H9 (cell line): ENCODE measurements at regions not wholly inside any gene's neighbourhood (a gene's known extent, or its start where the extent isn't known, plus 50 kb on each side); places are given as distances from the start of the nearest gene placed in this dataset.
A peak's percentile ranks its signal among the peaks of the same experiment; 100 is the strongest.

ENCODE experiments used
- DNase-seq: peaks from one replicate; pipeline ENCODE4 v3.0.0-alpha.2; 2017
- H2AFZ ChIP-seq: one replicate; pipeline ENCODE4 v1.6.1; 2013; ENCODE audit warnings: mild to moderate bottlenecking, low read length, control low read depth, moderate library complexity
- H2AK5ac ChIP-seq: 2 replicates; pipeline ENCODE4 v1.6.1; 2013; ENCODE audit warnings: low read length, control low read depth, mixed read lengths; ENCODE audit not compliant: insufficient read length
- H2BK120ac ChIP-seq: one replicate; pipeline ENCODE4 v1.6.1; 2013; ENCODE audit warnings: low read depth, mild to moderate bottlenecking, low read length, control low read depth, inconsistent platforms; ENCODE audit not compliant: poor library complexity, severe bottlenecking
- H2BK12ac ChIP-seq: 2 replicates; pipeline ENCODE4 v1.6.1; 2013; ENCODE audit warnings: low read length, control low read depth, mixed read lengths, low read depth; ENCODE audit not compliant: insufficient read length
- H2BK15ac ChIP-seq: 2 replicates; pipeline ENCODE4 v1.6.1; 2013; ENCODE audit warnings: low read depth, low read length, control low read depth
- H2BK20ac ChIP-seq: one replicate; pipeline ENCODE4 v1.6.1; 2013; ENCODE audit warnings: low read depth, mild to moderate bottlenecking, low read length, control low read depth, inconsistent platforms; ENCODE audit not compliant: poor library complexity, severe bottlenecking
- H2BK5ac ChIP-seq: 2 replicates; pipeline ENCODE4 v1.6.1; 2013; ENCODE audit warnings: low read length, control low read depth, mixed read lengths; ENCODE audit not compliant: insufficient read length
- H3K14ac ChIP-seq: 2 replicates; pipeline ENCODE4 v1.6.1; 2013; ENCODE audit warnings: low read length, control low read depth; ENCODE audit not compliant: insufficient read depth
- H3K18ac ChIP-seq: 2 replicates; pipeline ENCODE4 v1.6.1; 2013; ENCODE audit warnings: low read depth, mild to moderate bottlenecking, mixed read lengths, low read length, control low read depth; ENCODE audit not compliant: insufficient read length
- H3K23ac ChIP-seq: 2 replicates; pipeline ENCODE4 v1.6.1; 2013; ENCODE audit warnings: low read length, control low read depth, mixed read lengths, low read depth; ENCODE audit not compliant: insufficient read length
- H3K23me2 ChIP-seq: 2 replicates; pipeline ENCODE4 v1.6.1; 2013; ENCODE audit warnings: low read depth, mild to moderate bottlenecking, mixed read lengths, low read length, control low read depth; ENCODE audit not compliant: insufficient read length, poor library complexity, severe bottlenecking
- H3K27ac ChIP-seq: 2 replicates; pipeline ENCODE4 v1.5.1; 2013; ENCODE audit warnings: low read length, control low read depth, mixed read lengths, low read depth; ENCODE audit not compliant: insufficient read length
- H3K27me3 ChIP-seq: 2 replicates; pipeline ENCODE4 v1.6.1; 2013; ENCODE audit warnings: low read length, control low read depth, inconsistent platforms; ENCODE audit not compliant: insufficient read depth
- H3K4ac ChIP-seq: 2 replicates; pipeline ENCODE4 v1.6.1; 2013; ENCODE audit warnings: low read depth, mild to moderate bottlenecking, control low read depth, inconsistent platforms, low read length, moderate library complexity
- H3K4me1 ChIP-seq: 2 replicates; pipeline ENCODE4 v1.6.1; 2013; ENCODE audit warnings: low read length, control low read depth, inconsistent platforms; ENCODE audit not compliant: insufficient read depth
- H3K4me2 ChIP-seq: 2 replicates; pipeline ENCODE4 v1.6.1; 2013; ENCODE audit warnings: low read length, control low read depth, mixed read lengths; ENCODE audit not compliant: insufficient read length, insufficient read depth
- H3K56ac ChIP-seq: 2 replicates; pipeline ENCODE4 v1.6.1; 2013; ENCODE audit warnings: low read depth, mild to moderate bottlenecking, mixed read lengths, low read length, control low read depth; ENCODE audit not compliant: insufficient read length
- H3K79me1 ChIP-seq: 2 replicates; pipeline ENCODE4 v1.6.1; 2013; ENCODE audit warnings: low read depth, mild to moderate bottlenecking, moderate library complexity, low read length, control low read depth, inconsistent platforms; ENCODE audit not compliant: insufficient read depth, poor library complexity, severe bottlenecking
- H3K79me2 ChIP-seq: 2 replicates; pipeline ENCODE4 v1.6.1; 2013; ENCODE audit warnings: low read length, control low read depth, inconsistent platforms; ENCODE audit not compliant: insufficient read depth
- H3K9ac ChIP-seq: 2 replicates; pipeline ENCODE4 v1.6.1; 2013; ENCODE audit warnings: low read length, control low read depth, mixed read lengths; ENCODE audit not compliant: insufficient read length; ENCODE audit errors: extremely low read depth
- H3K9me3 ChIP-seq: one replicate; pipeline ENCODE4 v1.6.1; 2013; ENCODE audit warnings: low read depth, low read length, inconsistent platforms; ENCODE audit not compliant: control insufficient read depth
- H3T11ph ChIP-seq: one replicate; pipeline ENCODE4 v1.6.1; 2013; ENCODE audit warnings: mild to moderate bottlenecking, low read length, control low read depth, inconsistent platforms
- H4K20me1 ChIP-seq: one replicate; pipeline ENCODE4 v1.6.1; 2013; ENCODE audit not compliant: control insufficient read depth, insufficient read length, insufficient read depth
- H4K5ac ChIP-seq: 2 replicates; pipeline ENCODE4 v1.6.1; 2013; ENCODE audit warnings: low read depth, mild to moderate bottlenecking, mixed read lengths, low read length, control low read depth; ENCODE audit not compliant: insufficient read length
- H4K8ac ChIP-seq: replicated peaks from 2 replicates; pipeline ENCODE4 v1.6.1; 2013; ENCODE audit warnings: low read length, control low read depth, mixed read lengths, low read depth; ENCODE audit not compliant: insufficient read length
- H4K91ac ChIP-seq: 2 replicates; pipeline ENCODE4 v1.6.1; 2013; ENCODE audit warnings: low read depth, mild to moderate bottlenecking, moderate library complexity, mixed read lengths, low read length, control low read depth; ENCODE audit not compliant: insufficient read length
- H3K27ac Mint-ChIP-seq, 3 experiments: 2 replicates in 2 of 3; 3 replicates in 1 of 3; pipeline ENCODE4 v1.8.0; 2020 to 2021; ENCODE audit warnings: mixed read lengths in 3 of 3, mild to moderate bottlenecking in 1 of 3, moderate library complexity in 1 of 3
- H3K27me3 Mint-ChIP-seq: 2 replicates; pipeline ENCODE4 v1.8.0; 2021; ENCODE audit warnings: low read depth, mild to moderate bottlenecking, moderate library complexity, mixed read lengths
- H3K36me3 Mint-ChIP-seq, 3 experiments: 2 replicates in 2 of 3; 3 replicates in 1 of 3; pipeline ENCODE4 v1.8.0; 2020 to 2021; ENCODE audit warnings: low read depth in 3 of 3, mixed read lengths in 3 of 3; ENCODE audit not compliant: insufficient read depth in 1 of 3
- H3K4me1 Mint-ChIP-seq, 2 experiments: 2 replicates each; pipeline ENCODE4 v1.8.0; 2020; ENCODE audit warnings: mixed read lengths in 2 of 2
- H3K4me3 Mint-ChIP-seq, 2 experiments: 2 replicates in 1 of 2; 3 replicates in 1 of 2; pipeline ENCODE4 v1.8.0; 2020 to 2021; ENCODE audit warnings: mild to moderate bottlenecking in 2 of 2, mixed read lengths in 2 of 2, moderate library complexity in 1 of 2
- H3K9me3 Mint-ChIP-seq, 2 experiments: 2 replicates in 1 of 2; 3 replicates in 1 of 2; pipeline ENCODE4 v1.8.0; 2020; ENCODE audit warnings: mild to moderate bottlenecking in 2 of 2, mixed read lengths in 2 of 2, moderate library complexity in 1 of 2
- CTCF ChIP-seq: fragments of 200-600 bp; sonication (generic); conservative IDR thresholded peaks from 3 replicates; pipeline ENCODE4 v1.8.0; 2021; ENCODE audit warnings: antibody characterized with exemption, mild to moderate bottlenecking
- WGBS: extraction: QIAGEN DNeasy Blood & Tissue Kit; methylation state at CpG from one replicate; pipeline ENCODE4 v1.1.7; 2013; ENCODE audit warnings: missing lambda C conversion rate, low lambda C conversion rate, mixed read lengths; ENCODE audit not compliant: insufficient read length; ENCODE audit errors: extremely low coverage; 5-methylcytosine and 5-hydroxymethylcytosine counted together

GRCh38 chr12:31220061-31220460, 105.9 kb downstream of the SINHCAF start:
- no peak overlapping the region for H3K14ac ChIP-seq
- no peak for TF ChIP-seq CTCF
- no peaks in the 10 kb centered on the region for H3K79me2 ChIP-seq
- no peak for DNase-seq
- no peaks in the 10 kb centered on the region for H4K20me1 ChIP-seq
- H2BK12ac ChIP-seq, result no peak overlapping the region
- H3K56ac ChIP-seq, result no peak overlapping the region
- H3K23me2 ChIP-seq, result no peaks in the 10 kb centered on the region
- no peak overlapping the region for H3K27ac ChIP-seq
- H2AK5ac ChIP-seq, result no peak overlapping the region
- peaks cover 43% of the 10 kb centered on the region for H3K27me3 Mint-ChIP-seq
- H3K9me3 Mint-ChIP-seq, result no peaks in the 10 kb centered on the region; a peak in 1 of 5 replicates
- no peak overlapping the region for H4K91ac ChIP-seq
- no peak overlapping the region for H2BK20ac ChIP-seq
- no peak overlapping the region for H3T11ph ChIP-seq
- no peak overlapping the region for H3K4me2 ChIP-seq
- no peak overlapping the region for H3K18ac ChIP-seq
- H2BK15ac ChIP-seq, result no peak overlapping the region
- H3K4ac ChIP-seq, result no peak overlapping the region
- no peak overlapping the region for H4K5ac ChIP-seq
- no peak overlapping the region; a peak in 1 of 7 replicates for H3K27ac Mint-ChIP-seq
- H3K23ac ChIP-seq, result no peak overlapping the region
- no peak overlapping the region for H2BK120ac ChIP-seq
- H3K79me1 ChIP-seq, result no peaks in the 10 kb centered on the region
- no peaks in the 10 kb centered on the region; the same call in 1 of the 2 replicates for H3K4me1 ChIP-seq
- H3K9me3 ChIP-seq, result no peaks in the 10 kb centered on the region
- H3K27me3 ChIP-seq, result no peaks in the 10 kb centered on the region
- no peak overlapping the region for H2AFZ ChIP-seq
- H4K8ac ChIP-seq, result no peak overlapping the region
- peaks cover 0 to 1% (median 0%) of the 10 kb centered on the region in 3 experiments; a peak in 3 of 7 replicates for H3K36me3 Mint-ChIP-seq
- H3K4me1 Mint-ChIP-seq, result peaks cover 63 to 64% of the 10 kb centered on the region in 2 experiments
- H2BK5ac ChIP-seq, result no peak overlapping the region
- no CpG with 5 or more reads among the region's 7 CpGs for WGBS
- no peak overlapping the region for H3K9ac ChIP-seq
- peak overlapping the region in 1 of 2 experiments; percentile 27; a peak in 1 of 5 replicates for H3K4me3 Mint-ChIP-seq
